Nephron (organoid): ENCODE measurements at regions not wholly inside any gene's neighbourhood (a gene's known extent, or its start where the extent isn't known, plus 50 kb on each side); places are given as distances from the start of the nearest gene placed in this dataset.
"Not testable (repeated sequence)": the region's sequence is repeated elsewhere in the genome, so short reads cannot be mapped to it uniquely, and the experiment has no call there.

Source experiments
- H3K27ac Mint-ChIP-seq, 3 experiments: 2 replicates each; pipeline ENCODE4 v1.8.0; 2020; ENCODE audit warnings: mixed read lengths in 3 of 3, mild to moderate bottlenecking in 2 of 3, moderate library complexity in 1 of 3
- H3K27me3 Mint-ChIP-seq: 2 replicates; pipeline ENCODE4 v1.8.0; 2021; ENCODE audit warnings: low read depth, mild to moderate bottlenecking, moderate library complexity, mixed read lengths
- H3K36me3 Mint-ChIP-seq: 2 replicates; pipeline ENCODE4 v1.8.0; 2020; ENCODE audit warnings: low read depth, mixed read lengths
- H3K4me1 Mint-ChIP-seq: 2 replicates; pipeline ENCODE4 v1.8.0; 2020; ENCODE audit warnings: mixed read lengths
- H3K4me3 Mint-ChIP-seq, 3 experiments: 2 replicates each; pipeline ENCODE4 v1.8.0; 2020; ENCODE audit warnings: mild to moderate bottlenecking in 3 of 3, mixed read lengths in 3 of 3, moderate library complexity in 2 of 3
- H3K9me3 Mint-ChIP-seq: 2 replicates; pipeline ENCODE4 v1.8.0; 2020; ENCODE audit warnings: mixed read lengths
- CTCF ChIP-seq, 3 experiments: fragments of 200-600 bp; sonication (generic); IDR thresholded peaks; one replicate each; pipeline ENCODE4 v1.5.0; 2021; ENCODE audit warnings: antibody characterized with exemption in 3 of 3; ENCODE audit not compliant: unreplicated experiment in 3 of 3

GRCh38 chr22:26941896-26942636 is 284.7 kb downstream of the MIAT start:
- Mint-ChIP-seq H3K27me3 (peaks cover 4% of the 10 kb centered on the region), H3K4me3 (no peak overlapping the region), H3K4me1 (peaks cover 25% of the 10 kb centered on the region), H3K9me3 (peaks cover 13% of the 10 kb centered on the region), H3K27ac (peak overlapping the region; percentile 16 to 76 (median 20)), H3K36me3 (no peaks in the 10 kb centered on the region)
- TF ChIP-seq CTCF (IDR thresholded peaks at IDR 0.05; ENCODE audit: unreplicated experiment in 3 of 3): no peak

GRCh38 chr22:26942637-26942957 is 285.2 kb downstream of the MIAT start:
- H3K36me3 Mint-ChIP-seq: no peaks in the 10 kb centered on the region
- no peak for TF ChIP-seq CTCF (IDR thresholded peaks at IDR 0.05; ENCODE audit: unreplicated experiment in 3 of 3)
- H3K27me3 Mint-ChIP-seq: peaks cover 4% of the 10 kb centered on the region
- no peak overlapping the region for H3K4me3 Mint-ChIP-seq
- peaks cover 9% of the 10 kb centered on the region for H3K9me3 Mint-ChIP-seq
- H3K4me1 Mint-ChIP-seq: peaks cover 25% of the 10 kb centered on the region
- peak overlapping the region; percentile 16 to 76 (median 20) for H3K27ac Mint-ChIP-seq

- H3K9me3 Mint-ChIP-seq: no peaks in the 10 kb centered on the region
- H3K27ac Mint-ChIP-seq: no peak overlapping the region
- H3K4me3 Mint-ChIP-seq: no peak overlapping the region
- H3K36me3 Mint-ChIP-seq: no peaks in the 10 kb centered on the region
- TF ChIP-seq CTCF (IDR thresholded peaks at IDR 0.05; ENCODE audit: unreplicated experiment in 3 of 3): no peak
- H3K4me1 Mint-ChIP-seq: peaks cover 25% of the 10 kb centered on the region
- peaks cover 6% of the 10 kb centered on the region for H3K27me3 Mint-ChIP-seq
These were observed 288.2 kb downstream of the MIAT start for GRCh38 chr22:26945565-26945964.

GRCh38 chr22:26949193-26949592 is 291.8 kb downstream of the MIAT start:
- Mint-ChIP-seq H3K36me3 (no peaks in the 10 kb centered on the region), H3K4me3 (no peak overlapping the region), H3K9me3 (no peaks in the 10 kb centered on the region), H3K4me1 (peaks cover 10% of the 10 kb centered on the region), H3K27ac (no peak overlapping the region), H3K27me3 (peaks cover 41% of the 10 kb centered on the region)
- no peak for TF ChIP-seq CTCF (IDR thresholded peaks at IDR 0.05; ENCODE audit: unreplicated experiment in 3 of 3)

- H3K4me1 Mint-ChIP-seq, H3K27ac Mint-ChIP-seq, H3K36me3 Mint-ChIP-seq, H3K9me3 Mint-ChIP-seq, H3K4me3 Mint-ChIP-seq: not testable (repeated sequence)
- H3K27me3 Mint-ChIP-seq: peaks cover 57% of the 10 kb centered on the region
These were observed 293.8 kb downstream of the MIAT start for GRCh38 chr22:26951139-26951538.

- Mint-ChIP-seq H3K27ac (no peak overlapping the region), H3K4me3 (no peak overlapping the region), H3K36me3 (no peaks in the 10 kb centered on the region), H3K4me1 (peaks cover 17% of the 10 kb centered on the region), H3K9me3 (no peaks in the 10 kb centered on the region), H3K27me3 (peaks cover 66% of the 10 kb centered on the region)
- TF ChIP-seq CTCF (IDR thresholded peaks at IDR 0.05; ENCODE audit: unreplicated experiment in 3 of 3): no peak
These were observed 294.6 kb downstream of the MIAT start for GRCh38 chr22:26952004-26952403.
